ENCODE measurements at regions not wholly inside any gene's neighbourhood (a gene's known extent, or its start where the extent isn't known, plus 50 kb on each side); places are given as distances from the start of the nearest gene placed in this dataset.

DNA sequence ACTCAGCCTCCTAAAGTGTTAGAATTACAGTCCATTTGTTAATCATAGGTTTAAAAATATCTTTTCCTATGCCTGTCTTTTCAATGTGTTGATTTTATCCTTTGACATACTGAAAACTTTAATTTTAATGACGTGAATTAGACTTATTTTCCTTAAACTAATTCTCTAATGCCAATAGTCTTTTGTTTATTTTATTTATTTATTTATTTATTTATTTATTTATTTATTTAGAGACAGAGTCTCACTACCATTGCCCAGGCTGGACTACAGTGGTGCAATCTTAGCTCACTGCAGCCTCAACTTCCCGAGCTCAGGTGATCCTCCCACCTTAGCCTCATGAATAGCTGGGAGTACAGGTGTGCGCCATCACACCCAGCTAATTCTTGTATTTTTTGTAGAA is 694.5 kb downstream of the TRHDE start (continued):
- TF ChIP-seq, protein P1, sequence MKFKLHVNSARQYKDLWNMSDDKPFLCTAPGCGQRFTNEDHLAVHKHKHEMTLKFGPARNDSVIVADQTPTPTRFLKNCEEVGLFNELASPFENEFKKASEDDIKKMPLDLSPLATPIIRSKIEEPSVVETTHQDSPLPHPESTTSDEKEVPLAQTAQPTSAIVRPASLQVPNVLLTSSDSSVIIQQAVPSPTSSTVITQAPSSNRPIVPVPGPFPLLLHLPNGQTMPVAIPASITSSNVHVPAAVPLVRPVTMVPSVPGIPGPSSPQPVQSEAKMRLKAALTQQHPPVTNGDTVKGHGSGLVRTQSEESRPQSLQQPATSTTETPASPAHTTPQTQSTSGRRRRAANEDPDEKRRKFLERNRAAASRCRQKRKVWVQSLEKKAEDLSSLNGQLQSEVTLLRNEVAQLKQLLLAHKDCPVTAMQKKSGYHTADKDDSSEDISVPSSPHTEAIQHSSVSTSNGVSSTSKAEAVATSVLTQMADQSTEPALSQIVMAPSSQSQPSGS (IDR thresholded peaks at IDR 0.05; ENCODE audit: low read length) = no peak
- no peak for TF ChIP-seq KDM1A (IDR thresholded peaks at IDR 0.05; ENCODE audit: borderline replicate concordance, low read length)

Measured in H1 (cell line).